GM20000 (cell line): ENCODE measurements at regions not wholly inside any gene's neighbourhood (a gene's known extent, or its start where the extent isn't known, plus 50 kb on each side); places are given as distances from the start of the nearest gene placed in this dataset.
A peak's percentile ranks its signal among the peaks of the same experiment; 100 is the strongest.

Experiments
- DNase-seq: peaks from one replicate; pipeline ENCODE4 v3.0.0; 2012; ENCODE audit warnings: low spot score
- TF ChIP-seq, protein P1 (sequence below): IDR thresholded peaks from 2 replicates; pipeline ENCODE4 v1.5.1; 2012; ENCODE audit warnings: mild to moderate bottlenecking, control low read depth; ENCODE audit errors: extremely low read depth, missing control alignments

DNA sequence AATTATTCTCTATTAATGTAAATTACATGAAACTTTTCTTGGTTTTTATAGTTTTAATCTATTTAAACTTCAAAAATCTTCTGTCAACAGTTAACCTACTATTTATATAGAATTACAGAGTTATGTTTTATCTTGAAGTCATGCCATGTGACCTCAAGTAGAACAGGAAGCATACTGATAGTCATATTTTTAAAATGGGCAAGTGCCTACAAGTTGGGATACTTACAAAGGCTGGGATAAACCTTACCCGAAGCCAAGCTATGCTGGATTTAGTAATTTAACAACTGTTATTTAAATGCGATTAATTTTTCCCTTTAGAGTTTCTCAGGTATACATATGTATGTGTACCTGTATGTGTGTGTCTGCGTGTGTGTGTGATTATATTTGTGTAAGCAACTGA lies 266.9 kb downstream of the RASSF9 start:
- no peak for DNase-seq
- TF ChIP-seq, protein P1, sequence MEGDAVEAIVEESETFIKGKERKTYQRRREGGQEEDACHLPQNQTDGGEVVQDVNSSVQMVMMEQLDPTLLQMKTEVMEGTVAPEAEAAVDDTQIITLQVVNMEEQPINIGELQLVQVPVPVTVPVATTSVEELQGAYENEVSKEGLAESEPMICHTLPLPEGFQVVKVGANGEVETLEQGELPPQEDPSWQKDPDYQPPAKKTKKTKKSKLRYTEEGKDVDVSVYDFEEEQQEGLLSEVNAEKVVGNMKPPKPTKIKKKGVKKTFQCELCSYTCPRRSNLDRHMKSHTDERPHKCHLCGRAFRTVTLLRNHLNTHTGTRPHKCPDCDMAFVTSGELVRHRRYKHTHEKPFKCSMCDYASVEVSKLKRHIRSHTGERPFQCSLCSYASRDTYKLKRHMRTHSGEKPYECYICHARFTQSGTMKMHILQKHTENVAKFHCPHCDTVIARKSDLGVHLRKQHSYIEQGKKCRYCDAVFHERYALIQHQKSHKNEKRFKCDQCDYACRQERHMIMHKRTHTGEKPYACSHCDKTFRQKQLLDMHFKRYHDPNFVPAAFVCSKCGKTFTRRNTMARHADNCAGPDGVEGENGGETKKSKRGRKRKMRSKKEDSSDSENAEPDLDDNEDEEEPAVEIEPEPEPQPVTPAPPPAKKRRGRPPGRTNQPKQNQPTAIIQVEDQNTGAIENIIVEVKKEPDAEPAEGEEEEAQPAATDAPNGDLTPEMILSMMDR: no peak

DNA sequence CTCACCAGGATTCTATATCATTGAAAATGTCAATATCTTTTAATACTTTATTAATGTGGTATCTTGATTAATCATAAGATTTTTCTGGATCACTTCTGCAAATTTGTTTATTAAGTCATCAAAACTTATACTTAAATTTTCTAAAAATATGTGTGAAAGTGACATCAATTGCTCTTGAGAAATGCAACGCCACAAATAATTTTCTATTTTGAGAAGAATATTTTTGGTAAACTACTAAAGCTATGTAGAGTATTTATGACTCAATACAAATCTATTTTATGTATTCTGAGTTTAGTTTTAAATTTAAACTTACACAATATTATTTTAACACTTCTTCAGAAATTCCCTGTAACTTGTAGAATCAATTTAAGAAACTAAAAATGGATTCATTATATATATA lies 263.3 kb downstream of the RASSF9 start:
- TF ChIP-seq, protein P1: no peak
- no peak for DNase-seq

DNA sequence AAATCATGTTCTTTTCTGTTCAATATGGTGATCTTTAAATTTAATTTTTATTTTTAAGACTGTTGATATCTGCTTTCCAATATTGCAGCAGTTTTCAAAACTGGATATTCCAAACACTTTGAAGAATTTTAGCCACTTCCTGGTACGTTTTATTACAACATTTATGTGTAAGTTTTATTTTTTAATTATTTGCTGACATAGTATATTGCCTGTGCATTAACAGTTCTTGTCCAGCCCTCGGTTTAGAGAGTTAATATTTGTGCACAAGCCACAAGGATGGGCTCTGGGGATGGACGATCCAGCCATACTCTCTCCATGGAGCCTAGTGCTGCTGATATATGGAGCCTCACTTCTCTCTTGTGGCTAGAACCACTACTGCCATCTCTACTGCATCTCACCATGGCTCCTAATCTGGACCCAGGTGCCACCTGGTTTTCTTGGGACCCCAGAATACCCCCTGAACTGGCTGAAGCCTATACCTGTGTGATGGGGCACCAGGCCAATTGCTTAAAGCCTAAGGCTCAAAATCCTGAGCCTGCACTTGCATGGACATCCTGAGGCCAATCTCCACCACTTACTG lies 262.5 kb downstream of the RASSF9 start:
- DNase-seq: no peak

DNA sequence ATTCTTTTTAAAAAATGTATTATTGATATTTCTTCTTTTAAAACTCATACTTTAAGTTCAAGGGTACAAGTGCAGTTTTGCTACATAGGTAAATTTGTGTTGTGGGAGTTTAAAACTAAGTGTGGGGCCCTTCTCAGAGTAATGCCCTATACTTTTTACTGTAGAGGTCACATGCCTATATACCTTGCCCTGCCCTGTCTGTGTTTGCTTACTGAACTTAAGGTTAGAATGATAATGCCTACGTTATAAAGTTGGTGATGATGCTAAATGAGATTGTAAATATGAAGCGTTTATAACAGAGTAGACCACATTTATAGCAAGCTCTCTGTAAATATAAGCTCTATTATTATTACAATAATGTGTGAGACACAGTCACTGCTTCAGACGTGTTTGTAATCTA lies 261.9 kb downstream of the RASSF9 start:
- TF ChIP-seq, protein P1: no peak
- DNase-seq: no peak

More for the DNA sequence above, 262.5 kb downstream of the RASSF9 start:
- TF ChIP-seq, protein P1: no peak

DNA sequence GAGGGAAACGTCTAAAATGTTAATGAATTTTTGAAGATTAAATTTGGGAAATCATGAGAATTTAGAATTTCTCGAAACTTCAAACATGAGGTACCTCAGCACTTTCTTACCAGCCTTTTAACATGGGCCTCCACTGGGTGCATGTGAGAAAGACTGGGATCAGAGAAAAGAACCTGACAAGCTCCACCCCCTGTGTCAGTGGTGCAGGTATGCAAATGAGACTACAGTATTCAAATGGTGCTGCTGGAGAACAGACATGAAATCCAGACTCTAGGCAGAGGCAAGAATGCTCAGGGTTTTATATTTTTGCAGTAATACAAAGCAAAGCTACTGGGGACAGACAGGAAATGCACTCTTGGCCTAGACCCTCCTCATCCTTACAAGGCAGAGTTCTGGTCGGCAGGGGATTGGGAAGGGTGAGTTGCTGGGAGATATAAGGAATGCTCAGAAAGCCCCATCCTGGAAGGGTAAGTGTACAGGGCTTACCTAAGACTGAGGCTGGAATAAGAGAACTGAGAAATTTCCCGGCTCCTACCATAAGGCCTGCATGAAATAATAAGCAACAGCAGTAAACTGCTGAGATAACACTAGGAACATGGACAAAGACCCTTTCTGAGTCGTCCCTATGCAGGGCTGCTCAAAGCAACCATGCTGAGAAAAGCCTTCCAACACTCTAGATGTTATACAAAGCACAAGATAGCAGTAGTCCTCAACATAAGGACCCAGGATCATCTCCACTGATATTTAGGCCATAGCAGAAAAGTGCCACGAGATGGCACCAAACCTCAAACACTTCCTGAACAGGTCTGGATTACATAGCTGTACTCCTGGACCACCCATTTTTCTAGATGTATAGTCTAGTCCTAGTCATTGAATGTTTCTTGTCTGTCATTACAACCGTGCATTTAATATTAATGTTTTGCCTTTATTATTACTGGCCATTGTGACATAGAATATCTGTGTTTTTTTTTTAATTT lies 260.8 kb downstream of the RASSF9 start:
- TF ChIP-seq, protein P1: peak; percentile 46
- peak; percentile 44 for DNase-seq

DNA sequence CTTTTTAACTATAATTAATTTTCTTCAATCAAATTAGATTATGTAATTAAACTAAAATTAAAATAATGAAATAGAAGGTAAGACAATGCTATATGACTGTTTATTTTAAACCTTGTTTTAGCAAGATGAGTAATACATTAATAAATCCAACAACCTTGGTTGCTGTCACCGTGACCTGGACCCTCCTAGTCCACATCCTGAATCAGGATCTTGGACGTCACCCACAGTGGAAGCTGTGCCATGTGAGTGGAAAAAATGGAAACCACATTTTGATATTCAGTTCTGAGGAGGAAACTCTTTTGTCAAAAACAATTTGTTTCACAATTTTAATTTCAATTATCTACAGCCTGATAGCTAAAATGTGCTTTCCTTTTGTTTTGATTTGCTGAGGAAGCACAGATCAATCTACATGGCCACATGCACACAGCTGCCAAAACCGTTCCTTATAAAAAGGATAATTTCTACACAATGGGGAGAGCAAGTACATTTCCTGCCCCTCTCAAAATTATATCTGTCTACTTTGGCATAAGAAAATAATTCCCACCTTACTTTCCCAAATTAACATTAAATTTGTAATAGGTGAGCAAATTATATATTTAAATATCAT lies 255.5 kb downstream of the RASSF9 start:
- DNase-seq: no peak

More for the DNA sequence above, 255.5 kb downstream of the RASSF9 start:
- TF ChIP-seq, protein P1: no peak
